ENCODE measurements at regions not wholly inside any gene's neighbourhood (a gene's known extent, or its start where the extent isn't known, plus 50 kb on each side); places are given as distances from the start of the nearest gene placed in this dataset.

- Histone ChIP-seq H3K36me3 (no peaks in the 10 kb centered on the region), H3K27me3 (no peaks in the 10 kb centered on the region), H3K9me3 (no peaks in the 10 kb centered on the region), H3K27ac (no peak overlapping the region), H3K4me1 (no peaks in the 10 kb centered on the region), H3K4me3 (no peak overlapping the region)
- TF ChIP-seq POLR2A (IDR thresholded peaks at IDR 0.05): no peak
- no peak for TF ChIP-seq EP300 (IDR thresholded peaks at IDR 0.05)
- TF ChIP-seq CTCF (IDR thresholded peaks at IDR 0.05): no peak
- no peak for TF ChIP-seq POLR2AphosphoS5 (IDR thresholded peaks at IDR 0.05)
- no peak for DNase-seq (ENCODE audit: low spot score in 2 of 2)
These were observed 562.9 kb upstream of the SETBP1 start for GRCh38 chr18:44117821-44118220.

GRCh38 chr18:44119607-44120006 lies 561.1 kb upstream of the SETBP1 start:
- Histone ChIP-seq H3K9me3 (no peaks in the 10 kb centered on the region), H3K27me3 (no peaks in the 10 kb centered on the region), H3K36me3 (no peaks in the 10 kb centered on the region), H3K4me3 (no peak overlapping the region), H3K27ac (no peak overlapping the region), H3K4me1 (no peaks in the 10 kb centered on the region)
- no peak for DNase-seq (ENCODE audit: low spot score in 2 of 2)
- 81% methylated on average over 2 of the region's 2 CpGs for WGBS
- no peak for TF ChIP-seq CTCF (IDR thresholded peaks at IDR 0.05)
- no peak for TF ChIP-seq POLR2A (IDR thresholded peaks at IDR 0.05)
- TF ChIP-seq EP300 (IDR thresholded peaks at IDR 0.05): no peak
- no peak for TF ChIP-seq POLR2AphosphoS5 (IDR thresholded peaks at IDR 0.05)

GRCh38 chr18:44123743-44124142 lies 556.9 kb upstream of the SETBP1 start:
- no peaks in the 10 kb centered on the region for H3K9me3 ChIP-seq
- no peak for TF ChIP-seq EP300 (IDR thresholded peaks at IDR 0.05)
- no peak for TF ChIP-seq CTCF (IDR thresholded peaks at IDR 0.05)
- no peak for TF ChIP-seq POLR2AphosphoS5 (IDR thresholded peaks at IDR 0.05)
- TF ChIP-seq POLR2A (IDR thresholded peaks at IDR 0.05): no peak
- 67% methylated on average over 2 of the region's 2 CpGs for WGBS

GRCh38 chr18:44125446-44125845 lies 555.2 kb upstream of the SETBP1 start:
- WGBS: 92% methylated on average over 3 of the region's 3 CpGs
- TF ChIP-seq EP300 (IDR thresholded peaks at IDR 0.05): no peak
- TF ChIP-seq POLR2AphosphoS5 (IDR thresholded peaks at IDR 0.05): no peak
- TF ChIP-seq CTCF (IDR thresholded peaks at IDR 0.05): no peak
- no peak for TF ChIP-seq POLR2A (IDR thresholded peaks at IDR 0.05)
- Histone ChIP-seq H3K4me1 (peaks cover under 1% of the 10 kb centered on the region), H3K36me3 (no peaks in the 10 kb centered on the region), H3K9me3 (no peaks in the 10 kb centered on the region), H3K27ac (no peak overlapping the region), H3K4me3 (no peak overlapping the region), H3K27me3 (no peaks in the 10 kb centered on the region)
- DNase-seq (ENCODE audit: low spot score in 2 of 2): no peak

More at GRCh38 chr18:44123743-44124142, 556.9 kb upstream of the SETBP1 start:
- no peaks in the 10 kb centered on the region for H3K27me3 ChIP-seq
- no peak overlapping the region for H3K4me3 ChIP-seq
- H3K27ac ChIP-seq: no peak overlapping the region
- H3K36me3 ChIP-seq: no peaks in the 10 kb centered on the region
- no peaks in the 10 kb centered on the region for H3K4me1 ChIP-seq
- DNase-seq (ENCODE audit: low spot score in 2 of 2): no peak

- no peaks in the 10 kb centered on the region for H3K36me3 ChIP-seq
- TF ChIP-seq POLR2A (IDR thresholded peaks at IDR 0.05) (no peak), EP300 (IDR thresholded peaks at IDR 0.05) (no peak), CTCF (IDR thresholded peaks at IDR 0.05) (no peak), POLR2AphosphoS5 (IDR thresholded peaks at IDR 0.05) (no peak)
- H3K27me3 ChIP-seq: no peaks in the 10 kb centered on the region
- DNase-seq (ENCODE audit: low spot score in 2 of 2): no peak
- no peak overlapping the region for H3K4me3 ChIP-seq
- H3K4me1 ChIP-seq: peaks cover 3% of the 10 kb centered on the region
- no peak overlapping the region for H3K27ac ChIP-seq
- no peaks in the 10 kb centered on the region for H3K9me3 ChIP-seq
These were observed 554.1 kb upstream of the SETBP1 start for GRCh38 chr18:44126598-44126997.

Measured in suprapubic skin (tissue), 4 donors.